ENCODE measurements at regions not wholly inside any gene's neighbourhood (a gene's known extent, or its start where the extent isn't known, plus 50 kb on each side); places are given as distances from the start of the nearest gene placed in this dataset.

DNA sequence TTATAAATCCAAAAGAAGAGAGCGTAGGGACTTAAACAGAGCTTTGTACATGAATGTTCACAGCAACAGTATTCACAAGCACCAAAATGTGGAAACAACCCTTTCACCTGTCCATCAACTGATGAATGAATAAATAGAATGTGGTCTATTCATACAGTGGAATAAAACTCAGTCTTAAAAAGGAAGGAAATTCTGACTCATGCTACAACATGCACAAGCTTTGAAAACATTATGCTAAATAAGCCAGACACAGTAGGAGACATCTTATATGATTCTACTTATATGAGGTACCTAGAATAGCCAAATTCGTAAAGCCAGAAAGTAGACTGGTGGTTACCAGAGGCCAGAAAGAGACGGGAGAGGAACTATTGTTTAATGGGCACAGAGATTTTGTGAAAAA is 74.3 kb downstream of the SHANK2 start:
- TF ChIP-seq, protein P1, sequence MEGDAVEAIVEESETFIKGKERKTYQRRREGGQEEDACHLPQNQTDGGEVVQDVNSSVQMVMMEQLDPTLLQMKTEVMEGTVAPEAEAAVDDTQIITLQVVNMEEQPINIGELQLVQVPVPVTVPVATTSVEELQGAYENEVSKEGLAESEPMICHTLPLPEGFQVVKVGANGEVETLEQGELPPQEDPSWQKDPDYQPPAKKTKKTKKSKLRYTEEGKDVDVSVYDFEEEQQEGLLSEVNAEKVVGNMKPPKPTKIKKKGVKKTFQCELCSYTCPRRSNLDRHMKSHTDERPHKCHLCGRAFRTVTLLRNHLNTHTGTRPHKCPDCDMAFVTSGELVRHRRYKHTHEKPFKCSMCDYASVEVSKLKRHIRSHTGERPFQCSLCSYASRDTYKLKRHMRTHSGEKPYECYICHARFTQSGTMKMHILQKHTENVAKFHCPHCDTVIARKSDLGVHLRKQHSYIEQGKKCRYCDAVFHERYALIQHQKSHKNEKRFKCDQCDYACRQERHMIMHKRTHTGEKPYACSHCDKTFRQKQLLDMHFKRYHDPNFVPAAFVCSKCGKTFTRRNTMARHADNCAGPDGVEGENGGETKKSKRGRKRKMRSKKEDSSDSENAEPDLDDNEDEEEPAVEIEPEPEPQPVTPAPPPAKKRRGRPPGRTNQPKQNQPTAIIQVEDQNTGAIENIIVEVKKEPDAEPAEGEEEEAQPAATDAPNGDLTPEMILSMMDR (IDR thresholded peaks at IDR 0.05), result no peak
- TF ChIP-seq, protein P2, sequence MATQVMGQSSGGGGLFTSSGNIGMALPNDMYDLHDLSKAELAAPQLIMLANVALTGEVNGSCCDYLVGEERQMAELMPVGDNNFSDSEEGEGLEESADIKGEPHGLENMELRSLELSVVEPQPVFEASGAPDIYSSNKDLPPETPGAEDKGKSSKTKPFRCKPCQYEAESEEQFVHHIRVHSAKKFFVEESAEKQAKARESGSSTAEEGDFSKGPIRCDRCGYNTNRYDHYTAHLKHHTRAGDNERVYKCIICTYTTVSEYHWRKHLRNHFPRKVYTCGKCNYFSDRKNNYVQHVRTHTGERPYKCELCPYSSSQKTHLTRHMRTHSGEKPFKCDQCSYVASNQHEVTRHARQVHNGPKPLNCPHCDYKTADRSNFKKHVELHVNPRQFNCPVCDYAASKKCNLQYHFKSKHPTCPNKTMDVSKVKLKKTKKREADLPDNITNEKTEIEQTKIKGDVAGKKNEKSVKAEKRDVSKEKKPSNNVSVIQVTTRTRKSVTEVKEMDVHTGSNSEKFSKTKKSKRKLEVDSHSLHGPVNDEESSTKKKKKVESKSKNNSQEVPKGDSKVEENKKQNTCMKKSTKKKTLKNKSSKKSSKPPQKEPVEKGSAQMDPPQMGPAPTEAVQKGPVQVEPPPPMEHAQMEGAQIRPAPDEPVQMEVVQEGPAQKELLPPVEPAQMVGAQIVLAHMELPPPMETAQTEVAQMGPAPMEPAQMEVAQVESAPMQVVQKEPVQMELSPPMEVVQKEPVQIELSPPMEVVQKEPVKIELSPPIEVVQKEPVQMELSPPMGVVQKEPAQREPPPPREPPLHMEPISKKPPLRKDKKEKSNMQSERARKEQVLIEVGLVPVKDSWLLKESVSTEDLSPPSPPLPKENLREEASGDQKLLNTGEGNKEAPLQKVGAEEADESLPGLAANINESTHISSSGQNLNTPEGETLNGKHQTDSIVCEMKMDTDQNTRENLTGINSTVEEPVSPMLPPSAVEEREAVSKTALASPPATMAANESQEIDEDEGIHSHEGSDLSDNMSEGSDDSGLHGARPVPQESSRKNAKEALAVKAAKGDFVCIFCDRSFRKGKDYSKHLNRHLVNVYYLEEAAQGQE (IDR thresholded peaks at IDR 0.05; ENCODE audit: insufficient read depth in 1 of 2, low read depth in 2 of 2, low read length in 1 of 2), result no peak
